H9 (cell line): ENCODE measurements at regions not wholly inside any gene's neighbourhood (a gene's known extent, or its start where the extent isn't known, plus 50 kb on each side); places are given as distances from the start of the nearest gene placed in this dataset.

Experiments used
- DNase-seq: peaks from one replicate; pipeline ENCODE4 v3.0.0-alpha.2; 2017
- H2AFZ ChIP-seq: one replicate; pipeline ENCODE4 v1.6.1; 2013; ENCODE audit warnings: mild to moderate bottlenecking, low read length, control low read depth, moderate library complexity
- H2AK5ac ChIP-seq: 2 replicates; pipeline ENCODE4 v1.6.1; 2013; ENCODE audit warnings: low read length, control low read depth, mixed read lengths; ENCODE audit not compliant: insufficient read length
- H2BK120ac ChIP-seq: one replicate; pipeline ENCODE4 v1.6.1; 2013; ENCODE audit warnings: low read depth, mild to moderate bottlenecking, low read length, control low read depth, inconsistent platforms; ENCODE audit not compliant: poor library complexity, severe bottlenecking
- H2BK12ac ChIP-seq: 2 replicates; pipeline ENCODE4 v1.6.1; 2013; ENCODE audit warnings: low read length, control low read depth, mixed read lengths, low read depth; ENCODE audit not compliant: insufficient read length
- H2BK15ac ChIP-seq: 2 replicates; pipeline ENCODE4 v1.6.1; 2013; ENCODE audit warnings: low read depth, low read length, control low read depth
- H2BK20ac ChIP-seq: one replicate; pipeline ENCODE4 v1.6.1; 2013; ENCODE audit warnings: low read depth, mild to moderate bottlenecking, low read length, control low read depth, inconsistent platforms; ENCODE audit not compliant: poor library complexity, severe bottlenecking
- H2BK5ac ChIP-seq: 2 replicates; pipeline ENCODE4 v1.6.1; 2013; ENCODE audit warnings: low read length, control low read depth, mixed read lengths; ENCODE audit not compliant: insufficient read length
- H3K14ac ChIP-seq: 2 replicates; pipeline ENCODE4 v1.6.1; 2013; ENCODE audit warnings: low read length, control low read depth; ENCODE audit not compliant: insufficient read depth
- H3K18ac ChIP-seq: 2 replicates; pipeline ENCODE4 v1.6.1; 2013; ENCODE audit warnings: low read depth, mild to moderate bottlenecking, mixed read lengths, low read length, control low read depth; ENCODE audit not compliant: insufficient read length
- H3K23ac ChIP-seq: 2 replicates; pipeline ENCODE4 v1.6.1; 2013; ENCODE audit warnings: low read length, control low read depth, mixed read lengths, low read depth; ENCODE audit not compliant: insufficient read length
- H3K23me2 ChIP-seq: 2 replicates; pipeline ENCODE4 v1.6.1; 2013; ENCODE audit warnings: low read depth, mild to moderate bottlenecking, mixed read lengths, low read length, control low read depth; ENCODE audit not compliant: insufficient read length, poor library complexity, severe bottlenecking
- H3K27ac ChIP-seq: 2 replicates; pipeline ENCODE4 v1.5.1; 2013; ENCODE audit warnings: low read length, control low read depth, mixed read lengths, low read depth; ENCODE audit not compliant: insufficient read length
- H3K27me3 ChIP-seq: 2 replicates; pipeline ENCODE4 v1.6.1; 2013; ENCODE audit warnings: low read length, control low read depth, inconsistent platforms; ENCODE audit not compliant: insufficient read depth
- H3K4ac ChIP-seq: 2 replicates; pipeline ENCODE4 v1.6.1; 2013; ENCODE audit warnings: low read depth, mild to moderate bottlenecking, control low read depth, inconsistent platforms, low read length, moderate library complexity
- H3K4me1 ChIP-seq: 2 replicates; pipeline ENCODE4 v1.6.1; 2013; ENCODE audit warnings: low read length, control low read depth, inconsistent platforms; ENCODE audit not compliant: insufficient read depth
- H3K4me2 ChIP-seq: 2 replicates; pipeline ENCODE4 v1.6.1; 2013; ENCODE audit warnings: low read length, control low read depth, mixed read lengths; ENCODE audit not compliant: insufficient read length, insufficient read depth
- H3K56ac ChIP-seq: 2 replicates; pipeline ENCODE4 v1.6.1; 2013; ENCODE audit warnings: low read depth, mild to moderate bottlenecking, mixed read lengths, low read length, control low read depth; ENCODE audit not compliant: insufficient read length
- H3K79me1 ChIP-seq: 2 replicates; pipeline ENCODE4 v1.6.1; 2013; ENCODE audit warnings: low read depth, mild to moderate bottlenecking, moderate library complexity, low read length, control low read depth, inconsistent platforms; ENCODE audit not compliant: insufficient read depth, poor library complexity, severe bottlenecking
- H3K79me2 ChIP-seq: 2 replicates; pipeline ENCODE4 v1.6.1; 2013; ENCODE audit warnings: low read length, control low read depth, inconsistent platforms; ENCODE audit not compliant: insufficient read depth
- H3K9ac ChIP-seq: 2 replicates; pipeline ENCODE4 v1.6.1; 2013; ENCODE audit warnings: low read length, control low read depth, mixed read lengths; ENCODE audit not compliant: insufficient read length; ENCODE audit errors: extremely low read depth
- H3K9me3 ChIP-seq: one replicate; pipeline ENCODE4 v1.6.1; 2013; ENCODE audit warnings: low read depth, low read length, inconsistent platforms; ENCODE audit not compliant: control insufficient read depth
- H3T11ph ChIP-seq: one replicate; pipeline ENCODE4 v1.6.1; 2013; ENCODE audit warnings: mild to moderate bottlenecking, low read length, control low read depth, inconsistent platforms
- H4K20me1 ChIP-seq: one replicate; pipeline ENCODE4 v1.6.1; 2013; ENCODE audit not compliant: control insufficient read depth, insufficient read length, insufficient read depth
- H4K5ac ChIP-seq: 2 replicates; pipeline ENCODE4 v1.6.1; 2013; ENCODE audit warnings: low read depth, mild to moderate bottlenecking, mixed read lengths, low read length, control low read depth; ENCODE audit not compliant: insufficient read length
- H4K8ac ChIP-seq: replicated peaks from 2 replicates; pipeline ENCODE4 v1.6.1; 2013; ENCODE audit warnings: low read length, control low read depth, mixed read lengths, low read depth; ENCODE audit not compliant: insufficient read length
- H4K91ac ChIP-seq: 2 replicates; pipeline ENCODE4 v1.6.1; 2013; ENCODE audit warnings: low read depth, mild to moderate bottlenecking, moderate library complexity, mixed read lengths, low read length, control low read depth; ENCODE audit not compliant: insufficient read length
- H3K27ac Mint-ChIP-seq, 3 experiments: 2 replicates in 2 of 3; 3 replicates in 1 of 3; pipeline ENCODE4 v1.8.0; 2020 to 2021; ENCODE audit warnings: mixed read lengths in 3 of 3, mild to moderate bottlenecking in 1 of 3, moderate library complexity in 1 of 3
- H3K27me3 Mint-ChIP-seq: 2 replicates; pipeline ENCODE4 v1.8.0; 2021; ENCODE audit warnings: low read depth, mild to moderate bottlenecking, moderate library complexity, mixed read lengths
- H3K36me3 Mint-ChIP-seq, 3 experiments: 2 replicates in 2 of 3; 3 replicates in 1 of 3; pipeline ENCODE4 v1.8.0; 2020 to 2021; ENCODE audit warnings: low read depth in 3 of 3, mixed read lengths in 3 of 3; ENCODE audit not compliant: insufficient read depth in 1 of 3
- H3K4me1 Mint-ChIP-seq, 2 experiments: 2 replicates each; pipeline ENCODE4 v1.8.0; 2020; ENCODE audit warnings: mixed read lengths in 2 of 2
- H3K4me3 Mint-ChIP-seq, 2 experiments: 2 replicates in 1 of 2; 3 replicates in 1 of 2; pipeline ENCODE4 v1.8.0; 2020 to 2021; ENCODE audit warnings: mild to moderate bottlenecking in 2 of 2, mixed read lengths in 2 of 2, moderate library complexity in 1 of 2
- H3K9me3 Mint-ChIP-seq, 2 experiments: 2 replicates in 1 of 2; 3 replicates in 1 of 2; pipeline ENCODE4 v1.8.0; 2020; ENCODE audit warnings: mild to moderate bottlenecking in 2 of 2, mixed read lengths in 2 of 2, moderate library complexity in 1 of 2
- WGBS: extraction: QIAGEN DNeasy Blood & Tissue Kit; methylation state at CpG from one replicate; pipeline ENCODE4 v1.1.7; 2013; ENCODE audit warnings: missing lambda C conversion rate, low lambda C conversion rate, mixed read lengths; ENCODE audit not compliant: insufficient read length; ENCODE audit errors: extremely low coverage; 5-methylcytosine and 5-hydroxymethylcytosine counted together
- TF ChIP-seq, protein P1 (sequence below): fragments of 200-600 bp; sonication (generic); conservative IDR thresholded peaks from 3 replicates; pipeline ENCODE4 v1.8.0; 2021; ENCODE audit warnings: antibody characterized with exemption, mild to moderate bottlenecking

DNA sequence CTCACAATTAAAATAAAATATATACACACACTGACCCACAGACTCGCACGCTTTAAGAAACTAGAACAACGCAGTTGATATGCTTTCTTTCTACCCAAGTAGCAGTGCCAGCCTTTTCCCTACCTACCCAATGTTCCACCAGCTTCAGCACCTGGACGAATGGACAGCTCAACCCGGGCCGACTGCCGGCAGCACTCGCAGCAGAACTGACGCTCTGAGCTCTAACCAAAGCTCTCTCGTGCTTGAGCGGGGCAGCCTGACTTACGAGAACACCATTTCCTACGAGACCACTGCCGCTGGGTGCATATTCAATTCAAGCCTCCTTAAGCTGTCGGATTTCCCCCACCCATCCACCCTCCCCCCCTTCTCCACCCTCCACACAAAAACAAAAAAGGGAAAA lies 127.4 kb upstream of the DPYD start:
- Histone ChIP-seq H3K4me1 (no peaks in the 10 kb centered on the region; the same call in 1 of the 2 replicates), H3K9me3 (no peaks in the 10 kb centered on the region), H2AK5ac (no peak overlapping the region), H3K23ac (no peak overlapping the region), H3K4ac (no peak overlapping the region), H3K27ac (no peak overlapping the region), H4K20me1 (no peaks in the 10 kb centered on the region), H3K79me2 (no peaks in the 10 kb centered on the region), H3T11ph (no peak overlapping the region), H2BK12ac (no peak overlapping the region), H3K56ac (no peak overlapping the region), H3K79me1 (no peaks in the 10 kb centered on the region), H2AFZ (no peak overlapping the region), H3K18ac (no peak overlapping the region), H4K8ac (no peak overlapping the region), H2BK20ac (no peak overlapping the region), H3K14ac (no peak overlapping the region), H2BK5ac (no peak overlapping the region), H2BK120ac (no peak overlapping the region), H3K27me3 (peaks cover 48% of the 10 kb centered on the region), H4K91ac (no peak overlapping the region), H2BK15ac (no peak overlapping the region), H3K9ac (no peak overlapping the region), H4K5ac (no peak overlapping the region), H3K4me2 (peak overlapping the region; percentile 63), H3K23me2 (peaks cover 37% of the 10 kb centered on the region)
- H3K9me3 Mint-ChIP-seq = no peaks in the 10 kb centered on the region; a peak in 2 of 5 replicates
- TF ChIP-seq, protein P1, sequence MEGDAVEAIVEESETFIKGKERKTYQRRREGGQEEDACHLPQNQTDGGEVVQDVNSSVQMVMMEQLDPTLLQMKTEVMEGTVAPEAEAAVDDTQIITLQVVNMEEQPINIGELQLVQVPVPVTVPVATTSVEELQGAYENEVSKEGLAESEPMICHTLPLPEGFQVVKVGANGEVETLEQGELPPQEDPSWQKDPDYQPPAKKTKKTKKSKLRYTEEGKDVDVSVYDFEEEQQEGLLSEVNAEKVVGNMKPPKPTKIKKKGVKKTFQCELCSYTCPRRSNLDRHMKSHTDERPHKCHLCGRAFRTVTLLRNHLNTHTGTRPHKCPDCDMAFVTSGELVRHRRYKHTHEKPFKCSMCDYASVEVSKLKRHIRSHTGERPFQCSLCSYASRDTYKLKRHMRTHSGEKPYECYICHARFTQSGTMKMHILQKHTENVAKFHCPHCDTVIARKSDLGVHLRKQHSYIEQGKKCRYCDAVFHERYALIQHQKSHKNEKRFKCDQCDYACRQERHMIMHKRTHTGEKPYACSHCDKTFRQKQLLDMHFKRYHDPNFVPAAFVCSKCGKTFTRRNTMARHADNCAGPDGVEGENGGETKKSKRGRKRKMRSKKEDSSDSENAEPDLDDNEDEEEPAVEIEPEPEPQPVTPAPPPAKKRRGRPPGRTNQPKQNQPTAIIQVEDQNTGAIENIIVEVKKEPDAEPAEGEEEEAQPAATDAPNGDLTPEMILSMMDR = 0 out of 3 replicates have a peak, but pooled peaks have one; percentile 8
- H3K27ac Mint-ChIP-seq = no peak overlapping the region; a peak in 1 of 7 replicates
- DNase-seq = peak; percentile 87
- peak overlapping the region; percentile 46 to 82 for H3K4me3 Mint-ChIP-seq
- no CpG with 5 or more reads among the region's 15 CpGs for WGBS
- peaks cover 96% of the 10 kb centered on the region for H3K27me3 Mint-ChIP-seq
- no peaks in the 10 kb centered on the region; a peak in 1 of 7 replicates for H3K36me3 Mint-ChIP-seq
- peaks cover 41 to 45% of the 10 kb centered on the region in 2 experiments for H3K4me1 Mint-ChIP-seq
